DOHH2 (cell line): ENCODE measurements at regions not wholly inside any gene's neighbourhood (a gene's known extent, or its start where the extent isn't known, plus 50 kb on each side); places are given as distances from the start of the nearest gene placed in this dataset.

Experiments
- CTCF ChIP-seq: fragments of 200-600 bp; sonication (generic); IDR thresholded peaks from one replicate; pipeline ENCODE4 v1.5.1; 2014; ENCODE audit warnings: antibody characterized with exemption, mild to moderate bottlenecking, low read depth, low read length; ENCODE audit not compliant: poor library complexity, severe bottlenecking
- EZH2phosphoT487 ChIP-seq: fragments of 200-600 bp; sonication (generic); IDR thresholded peaks from 2 replicates; pipeline ENCODE4 v1.6.1; 2017; ENCODE audit warnings: borderline replicate concordance, mild to moderate bottlenecking, antibody characterized with exemption, low read length, moderate library complexity, mixed read lengths

- TF ChIP-seq CTCF (no peak), EZH2phosphoT487 (no peak)
Observed at GRCh38 chr10:44012921-44013320, 364.2 kb upstream of the ZNF32 start.
